IPS DF 4.7 (cell line): ENCODE measurements at regions not wholly inside any gene's neighbourhood (a gene's known extent, or its start where the extent isn't known, plus 50 kb on each side); places are given as distances from the start of the nearest gene placed in this dataset.

Experiments used
- DNase-seq: peaks from one replicate; pipeline ENCODE4 v3.0.0-alpha.2; 2013; ENCODE audit warnings: low spot score; ENCODE audit errors: extremely low read depth

DNA sequence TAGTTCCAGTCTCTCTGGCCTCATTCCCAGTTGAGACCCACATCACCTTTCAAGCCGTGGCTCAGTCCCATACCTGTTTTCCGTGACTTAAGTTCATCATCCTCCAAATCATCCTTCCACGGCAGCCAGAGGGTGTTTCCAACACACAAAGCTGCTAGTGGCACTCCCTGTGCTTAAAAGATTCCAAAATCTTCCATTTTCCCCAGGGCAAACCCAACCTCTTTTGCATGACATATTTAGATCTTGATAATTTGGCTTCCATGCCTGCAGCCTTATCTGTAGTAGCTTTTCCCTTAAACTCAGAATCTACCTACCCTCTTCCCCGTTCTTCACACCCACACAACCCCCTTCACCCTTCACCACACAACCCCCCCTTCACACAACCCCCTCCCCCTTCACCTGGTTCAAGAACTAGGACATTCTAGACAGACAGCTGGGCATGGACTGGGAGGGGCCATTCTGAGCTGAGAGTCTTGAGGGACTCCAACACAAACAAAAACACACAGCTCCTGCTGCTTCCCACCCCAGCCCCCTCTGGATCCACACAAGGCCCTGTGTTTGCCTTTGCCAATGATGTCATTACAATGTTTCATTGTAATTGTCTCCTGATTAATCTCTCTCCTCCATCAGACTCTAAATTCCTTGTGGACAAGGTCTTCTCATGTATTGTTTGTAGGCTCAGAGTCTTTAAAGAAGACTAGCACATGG is 268.2 kb downstream of the SH3GL2 start:
- DNase-seq = no peak

DNA sequence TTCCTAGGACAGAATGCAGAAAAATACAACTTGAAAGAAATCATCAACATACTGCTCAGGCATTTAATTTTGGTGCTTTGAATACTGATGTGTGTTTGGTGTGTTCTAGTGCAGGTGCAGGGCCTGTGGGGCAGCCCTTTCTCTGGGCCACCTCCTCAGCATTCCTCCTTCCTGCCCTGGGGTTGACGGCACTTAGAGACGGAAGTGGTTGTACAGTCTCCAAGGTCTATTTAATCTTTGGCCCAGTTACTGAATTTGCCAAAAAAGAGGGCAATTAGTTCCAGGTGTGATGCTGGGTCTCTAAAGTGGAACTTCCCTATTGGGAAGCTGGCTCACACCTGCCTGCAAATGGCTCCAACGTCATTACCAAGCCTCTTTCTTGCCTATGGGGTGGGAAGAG is 269.0 kb downstream of the SH3GL2 start:
- DNase-seq = no peak

DNA sequence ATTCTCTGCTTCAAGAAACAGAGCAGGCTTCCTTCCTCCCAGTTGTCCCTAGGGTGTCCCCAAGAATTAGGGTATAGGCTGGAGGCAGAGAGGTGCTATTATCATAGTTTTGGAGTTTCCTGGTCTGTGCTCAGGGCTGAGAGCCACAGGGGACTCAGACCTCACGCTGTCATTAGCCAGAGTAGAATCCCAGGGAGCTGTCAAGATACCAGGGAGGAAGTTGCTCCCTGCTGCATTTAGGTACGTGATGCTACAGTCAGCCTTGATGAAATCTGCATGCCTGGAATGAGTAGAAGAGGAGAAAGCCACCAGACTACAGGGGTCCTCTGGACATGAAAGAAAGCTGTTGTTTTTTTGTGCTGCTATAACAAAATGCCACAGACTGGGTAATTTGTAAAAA is 273.2 kb downstream of the SH3GL2 start:
- DNase-seq = no peak

DNA sequence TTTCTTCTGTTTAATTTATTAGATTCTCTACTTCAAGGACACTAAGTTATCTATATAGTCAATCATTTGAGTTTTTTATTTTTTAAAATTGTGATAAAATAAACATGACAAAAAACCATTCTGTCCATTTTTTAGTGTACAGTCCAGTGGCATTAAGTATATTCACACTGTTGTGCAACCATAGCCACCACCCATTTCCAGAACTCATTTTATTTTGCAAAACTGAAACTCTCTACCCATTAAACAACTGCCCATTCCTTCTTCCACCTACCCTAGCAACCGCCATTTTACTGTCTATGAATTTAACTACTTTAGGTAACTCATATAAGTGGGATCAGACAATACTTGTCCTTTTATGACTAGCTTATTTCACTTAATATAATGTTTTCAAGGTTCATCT is 275.6 kb downstream of the SH3GL2 start:
- DNase-seq = no peak

DNA sequence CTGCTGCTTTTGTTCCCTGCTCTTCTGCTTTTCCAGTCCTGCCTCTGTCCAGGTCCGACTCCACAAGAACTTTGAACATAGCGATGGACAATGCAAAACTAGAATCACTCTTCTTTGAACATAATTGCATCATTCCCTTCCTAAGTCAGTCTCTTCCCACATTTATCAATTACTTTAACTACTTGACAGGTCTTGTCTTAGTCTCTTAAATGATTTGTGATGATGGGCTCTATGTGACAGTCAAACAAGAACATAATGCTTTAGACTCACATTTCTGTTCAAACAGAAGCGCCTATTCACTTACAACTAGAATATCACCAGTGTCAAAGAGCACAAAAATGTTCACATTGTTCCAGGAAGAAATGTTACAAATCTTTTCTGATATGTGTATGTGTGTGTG is 278.1 kb downstream of the SH3GL2 start:
- DNase-seq = no peak

DNA sequence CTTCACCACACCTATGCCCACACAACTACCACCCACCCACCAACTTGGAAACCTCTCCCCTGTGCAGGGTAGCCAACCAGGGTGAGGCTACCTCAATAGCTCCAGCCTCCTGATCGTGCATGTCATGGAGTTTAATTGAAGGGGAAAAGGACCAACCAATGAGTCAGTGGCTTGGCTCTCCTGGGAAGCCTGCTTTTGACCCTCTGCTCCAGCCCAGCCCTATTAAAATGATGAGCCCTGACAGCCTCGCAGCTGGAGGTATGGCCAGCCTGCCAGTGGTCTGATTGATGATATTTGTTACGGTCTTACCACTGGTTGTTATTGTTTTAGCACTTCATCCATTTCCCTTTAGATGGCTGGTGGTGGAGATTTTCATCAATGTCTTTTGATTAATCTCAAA is 280.4 kb downstream of the SH3GL2 start:
- DNase-seq = no peak

DNA sequence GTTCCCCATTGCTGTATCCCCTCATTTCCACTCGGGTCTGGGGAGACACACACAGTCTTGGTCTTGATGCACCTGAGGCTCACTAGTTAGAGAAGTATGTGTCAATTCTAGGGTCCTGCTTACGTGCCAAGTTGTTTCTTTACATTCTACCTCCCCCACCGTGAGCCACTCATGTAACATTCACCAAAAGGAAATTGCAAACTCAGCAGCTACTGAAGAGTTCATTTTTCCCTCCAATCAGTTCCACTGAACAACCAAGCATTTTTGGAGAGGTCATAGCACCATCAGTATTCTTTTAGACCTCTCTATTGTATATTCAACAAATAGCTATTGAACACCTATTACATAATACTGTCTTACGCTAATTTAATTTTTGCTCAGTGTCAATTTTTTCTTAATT is 281.1 kb downstream of the SH3GL2 start:
- no peak for DNase-seq

DNA sequence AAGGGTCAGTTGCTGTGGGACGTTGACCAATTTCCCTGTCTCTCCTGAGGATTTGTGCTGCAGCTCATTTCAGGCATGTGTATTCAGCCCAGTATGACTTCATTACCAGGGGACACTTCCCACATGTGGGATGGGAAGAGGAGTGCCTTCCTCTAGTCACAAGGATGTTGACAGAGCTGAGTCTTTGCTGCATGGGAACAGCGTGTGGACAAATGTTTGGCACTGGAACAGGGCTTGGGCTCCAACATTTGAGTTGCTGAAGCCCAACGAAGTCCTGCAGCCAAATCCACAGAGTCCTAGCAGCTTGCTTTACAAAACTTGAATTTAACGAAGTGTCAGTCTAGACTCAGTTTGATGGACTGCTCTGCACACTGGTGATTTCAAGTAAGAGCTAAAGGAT is 283.2 kb downstream of the SH3GL2 start:
- DNase-seq = no peak

DNA sequence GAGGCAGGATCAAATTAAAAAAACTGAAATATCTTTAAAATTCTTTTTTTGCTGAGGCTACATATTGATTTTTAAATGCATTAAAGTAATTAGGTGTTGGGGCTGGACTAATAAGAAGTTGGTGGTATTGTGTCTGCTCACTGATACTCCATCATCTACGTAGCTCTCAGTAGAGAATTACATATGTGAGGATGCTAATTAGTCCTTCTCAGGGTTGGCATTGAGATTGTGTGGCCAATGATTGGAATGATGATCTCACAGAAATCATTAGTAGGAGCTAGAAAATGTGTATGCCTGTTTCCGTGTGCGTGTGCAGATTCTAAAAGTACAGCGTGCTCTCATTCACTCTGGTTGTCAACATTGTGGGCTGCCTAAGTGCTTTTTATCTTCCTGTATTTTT is 283.8 kb downstream of the SH3GL2 start:
- no peak for DNase-seq

DNA sequence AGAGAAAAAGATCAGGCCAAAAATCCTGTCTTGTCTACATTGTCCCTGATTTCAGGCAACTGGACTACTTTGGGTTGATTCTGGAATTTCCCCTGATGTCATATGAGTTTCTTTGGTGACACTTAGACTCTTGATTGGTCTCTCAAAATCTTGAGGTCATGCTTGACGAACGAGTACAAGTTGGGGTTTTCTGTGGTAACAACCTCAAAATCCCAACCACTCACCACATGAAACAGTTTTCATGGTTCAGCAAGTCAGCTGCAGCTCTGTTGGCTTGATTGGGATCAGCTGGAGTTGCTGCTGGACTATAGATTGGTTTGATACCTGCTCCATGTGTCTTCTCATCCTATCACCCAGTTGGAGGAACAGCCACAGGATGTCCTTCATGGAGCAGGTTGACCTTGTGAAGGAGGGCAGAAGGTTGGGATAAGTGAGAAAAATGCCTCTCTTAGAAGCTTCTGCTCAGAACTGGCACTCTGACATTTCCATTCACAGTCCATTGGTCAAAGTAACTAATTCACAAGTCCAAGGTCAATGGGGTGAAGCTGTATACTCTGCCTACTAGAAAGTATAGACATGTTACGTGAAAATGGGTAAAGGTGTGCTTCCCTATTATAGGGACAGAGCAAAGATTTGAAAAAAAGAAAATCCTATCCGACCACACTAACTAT is 284.5 kb downstream of the SH3GL2 start:
- DNase-seq = no peak

DNA sequence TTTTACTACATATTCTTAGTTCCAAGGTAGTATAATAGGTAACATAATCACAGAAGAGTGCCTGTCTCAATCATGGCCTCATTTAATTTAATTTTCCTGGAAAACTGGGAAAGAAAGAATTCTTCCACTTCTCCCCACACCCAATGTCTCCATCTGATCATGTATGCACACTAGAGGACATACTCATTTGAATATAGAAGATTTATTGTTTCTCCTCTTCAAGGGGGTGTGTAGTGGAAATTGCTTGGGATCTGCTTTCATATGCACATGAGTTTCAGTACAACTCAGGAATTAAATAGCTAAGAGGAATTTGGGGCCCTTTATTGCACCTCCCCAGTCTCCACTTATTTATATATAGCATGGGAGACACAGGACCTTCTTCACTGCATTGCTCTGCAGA is 285.1 kb downstream of the SH3GL2 start:
- no peak for DNase-seq

DNA sequence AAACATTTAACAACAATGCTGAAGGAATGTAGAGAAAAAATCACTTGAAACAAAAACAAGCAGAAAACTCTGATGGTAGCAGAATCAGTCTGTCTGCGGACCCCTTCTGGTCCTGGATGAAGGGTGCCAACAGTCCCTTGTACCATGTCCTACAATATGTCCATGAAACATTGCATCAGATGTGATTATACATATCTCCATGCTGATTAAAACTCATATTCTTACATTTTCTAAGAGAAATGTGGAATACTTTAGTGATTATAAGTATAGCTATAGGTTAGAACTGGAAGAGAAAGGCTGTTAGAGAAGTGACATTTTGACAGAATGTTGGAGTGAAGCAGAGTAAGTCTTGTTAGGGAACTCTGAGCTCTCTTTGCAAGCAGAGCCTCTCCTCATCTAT is 286.1 kb downstream of the SH3GL2 start:
- no peak for DNase-seq

DNA sequence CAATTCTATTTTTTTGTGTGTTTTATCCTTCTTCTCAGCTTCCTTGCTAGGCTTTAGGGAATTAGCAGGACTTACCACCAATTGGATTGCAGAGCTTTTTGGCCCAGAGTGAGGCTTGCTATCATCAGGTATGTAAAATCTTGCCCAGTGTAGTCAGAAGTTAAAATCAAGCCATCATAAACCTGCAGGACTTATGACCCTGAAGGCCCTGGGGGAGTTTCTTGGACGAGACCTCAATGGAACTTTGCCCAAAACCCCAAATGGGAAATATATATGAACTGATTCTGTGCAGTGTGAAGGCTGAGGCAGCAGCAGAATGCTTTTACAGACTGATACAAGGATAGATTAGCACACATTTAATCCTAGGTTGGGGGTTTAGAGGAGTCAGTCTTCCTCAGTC is 287.0 kb downstream of the SH3GL2 start:
- DNase-seq = no peak

DNA sequence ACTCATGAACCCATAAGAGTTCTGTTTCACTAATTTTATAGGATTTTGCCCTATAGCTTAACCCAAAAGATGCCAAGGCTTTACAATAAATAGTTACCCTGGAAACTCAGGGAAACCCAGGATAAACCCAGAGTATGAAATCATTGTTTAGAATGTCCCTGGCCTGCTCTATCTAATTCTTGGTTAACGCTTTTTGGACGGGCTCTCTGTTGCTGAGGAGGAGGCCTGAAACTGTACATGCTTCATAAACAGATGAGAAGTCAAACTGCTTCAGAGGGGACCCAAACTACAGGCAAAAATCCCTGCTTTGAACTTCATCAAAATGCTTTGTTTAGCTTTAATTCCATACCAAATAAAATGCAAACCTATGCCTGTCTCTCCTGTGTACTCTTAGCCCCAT is 291.9 kb downstream of the SH3GL2 start:
- DNase-seq = no peak

DNA sequence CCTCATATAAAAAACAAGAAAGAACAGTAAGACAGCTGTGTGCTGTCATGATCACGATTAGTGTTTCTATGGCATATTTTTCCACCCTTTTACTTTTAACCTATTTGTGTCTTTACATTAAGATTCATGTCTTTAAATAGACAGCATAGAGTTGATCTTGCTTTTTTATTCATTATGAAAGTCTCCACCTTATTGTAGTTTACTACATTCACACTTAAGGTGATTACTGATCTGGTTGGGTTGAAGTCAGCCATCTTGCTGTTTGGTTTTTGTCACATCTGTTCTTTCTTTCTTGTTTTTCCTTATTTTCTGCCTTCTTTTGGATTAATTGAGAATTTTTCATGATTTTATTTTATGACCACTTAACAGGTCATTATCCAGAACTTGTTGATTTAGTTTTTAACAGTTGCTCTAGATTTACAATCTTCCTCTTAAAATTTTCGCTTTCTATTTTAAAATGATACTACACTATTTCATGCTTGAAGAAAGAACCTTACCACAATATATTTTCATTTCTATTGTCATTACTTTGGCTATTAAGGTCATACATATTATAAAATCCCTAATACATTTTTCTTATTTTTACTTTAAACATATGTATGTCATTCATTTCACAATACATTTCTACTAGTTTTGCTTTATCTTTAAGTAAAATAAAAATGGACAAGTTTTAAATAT is 292.5 kb downstream of the SH3GL2 start:
- no peak for DNase-seq

DNA sequence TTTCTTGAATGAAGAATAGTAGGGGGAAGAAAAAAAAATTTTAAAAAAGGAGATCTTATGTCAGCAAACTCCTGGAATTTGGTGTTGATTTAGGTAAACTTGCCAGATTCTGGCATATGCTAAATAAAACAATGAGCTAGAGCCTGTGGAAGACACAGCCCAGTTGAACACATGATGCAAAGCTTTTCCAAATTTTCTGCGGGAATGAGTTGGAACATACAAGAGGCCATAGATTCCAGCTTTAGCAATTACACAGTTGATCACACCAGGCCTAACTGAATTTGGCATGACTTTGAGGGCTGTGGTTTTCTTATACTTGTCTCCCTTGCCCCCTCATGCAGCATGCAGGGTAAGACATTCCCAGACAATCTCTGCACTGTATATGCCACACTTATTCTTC is 297.0 kb downstream of the SH3GL2 start:
- no peak for DNase-seq

DNA sequence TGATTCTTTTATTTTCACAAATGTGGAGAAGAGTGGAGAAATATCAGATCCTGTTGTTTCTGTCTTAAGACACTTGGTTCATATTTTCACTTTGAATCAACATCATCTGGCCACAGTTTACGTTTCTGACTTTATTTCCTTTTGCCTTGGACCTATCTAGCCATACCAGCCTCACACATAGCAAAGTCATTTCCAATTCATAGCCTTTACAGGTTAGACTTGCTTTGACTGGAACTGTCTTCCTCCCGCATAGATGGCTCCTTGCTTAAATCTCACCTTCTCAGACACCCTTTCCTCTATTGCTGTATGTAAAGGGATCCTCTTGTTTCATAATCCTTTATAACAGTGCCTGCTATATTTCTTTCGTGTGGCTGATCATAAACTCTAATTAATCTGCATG is 297.8 kb downstream of the SH3GL2 start:
- DNase-seq = no peak

DNA sequence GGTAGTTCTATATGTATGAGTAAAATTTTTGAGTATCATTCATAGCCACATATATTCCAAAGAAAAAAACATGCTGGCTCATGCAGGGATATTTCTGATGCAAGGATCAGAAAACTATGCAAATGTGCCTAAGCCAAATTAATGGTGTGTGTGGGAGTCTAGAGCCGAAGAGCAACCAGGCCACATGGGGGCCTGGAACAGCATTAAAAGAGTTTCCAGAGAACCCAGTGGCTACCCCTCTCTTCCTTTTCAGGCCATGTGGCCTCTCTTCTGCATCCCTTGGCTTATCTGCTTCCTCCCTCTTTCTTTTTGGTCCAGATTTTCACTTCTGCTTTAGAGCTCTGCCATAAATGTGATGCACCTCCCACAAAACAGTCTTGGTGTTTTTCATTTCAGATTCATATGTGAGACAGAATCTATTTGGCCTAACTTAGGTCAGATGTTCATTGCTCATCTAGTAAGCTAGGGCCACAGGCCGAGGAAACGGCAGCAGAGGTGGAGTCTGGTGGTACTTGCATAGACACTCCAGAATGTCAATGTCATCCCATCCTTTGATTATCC is 300.0 kb downstream of the SH3GL2 start:
- no peak for DNase-seq

DNA sequence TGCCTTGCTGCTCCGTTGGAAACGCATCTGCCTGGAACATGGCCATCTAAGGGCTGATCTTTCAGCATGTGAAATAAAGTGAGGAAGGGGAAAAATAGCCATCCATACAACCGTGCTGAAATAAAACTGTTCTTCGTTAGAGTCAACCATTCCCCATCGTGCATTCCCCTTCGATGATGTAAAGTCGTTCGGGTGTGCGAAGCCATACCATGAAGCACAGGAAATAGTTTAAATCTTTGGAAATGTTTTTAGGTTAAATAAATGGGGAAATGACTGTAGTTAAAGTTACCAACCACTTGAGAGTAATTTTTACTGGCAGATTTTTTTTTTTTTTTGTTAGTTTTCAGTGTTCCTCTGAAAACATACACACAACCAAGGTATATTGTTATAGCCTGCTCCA is 302.5 kb downstream of the SH3GL2 start:
- DNase-seq = no peak

DNA sequence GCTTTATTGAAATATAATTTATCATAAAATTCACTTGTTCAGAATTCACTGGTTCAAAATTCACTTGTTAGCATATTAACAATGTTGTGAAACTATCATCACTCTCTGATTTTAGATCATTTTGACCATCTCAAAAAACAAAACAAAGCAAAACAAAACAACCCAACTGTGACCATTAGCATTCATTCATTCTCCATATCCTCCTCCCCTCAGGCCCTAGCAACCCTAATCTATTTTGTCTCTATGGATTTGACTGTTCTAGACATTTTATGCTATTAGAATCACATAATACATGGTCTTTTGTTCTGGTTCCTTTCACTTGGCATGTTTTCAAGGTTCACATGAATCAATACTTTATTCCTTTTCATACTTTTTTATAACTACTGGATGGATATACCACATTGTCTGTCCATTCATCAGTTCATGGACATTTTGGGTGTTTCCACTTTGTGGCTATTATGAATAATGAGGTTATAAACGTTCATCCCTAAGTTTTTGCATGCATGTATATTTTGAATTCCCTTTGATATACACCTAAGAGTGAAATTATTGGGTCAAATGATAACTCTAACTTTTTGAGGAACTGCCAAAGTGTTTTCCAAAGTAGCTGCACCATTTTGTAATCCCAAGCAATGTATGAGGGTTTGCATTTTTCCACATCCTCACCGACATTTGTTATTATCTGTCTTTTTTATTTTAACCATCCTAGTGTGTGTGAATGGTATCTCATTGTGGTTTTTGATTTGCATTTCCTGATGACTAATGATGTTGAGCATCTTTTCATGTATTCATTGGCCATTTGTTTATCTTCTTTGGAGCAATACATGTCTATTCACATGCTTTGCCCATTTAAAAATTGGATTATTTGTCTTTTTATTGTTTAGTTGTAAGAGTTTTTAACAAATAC is 304.1 kb downstream of the SH3GL2 start:
- DNase-seq = no peak

DNA sequence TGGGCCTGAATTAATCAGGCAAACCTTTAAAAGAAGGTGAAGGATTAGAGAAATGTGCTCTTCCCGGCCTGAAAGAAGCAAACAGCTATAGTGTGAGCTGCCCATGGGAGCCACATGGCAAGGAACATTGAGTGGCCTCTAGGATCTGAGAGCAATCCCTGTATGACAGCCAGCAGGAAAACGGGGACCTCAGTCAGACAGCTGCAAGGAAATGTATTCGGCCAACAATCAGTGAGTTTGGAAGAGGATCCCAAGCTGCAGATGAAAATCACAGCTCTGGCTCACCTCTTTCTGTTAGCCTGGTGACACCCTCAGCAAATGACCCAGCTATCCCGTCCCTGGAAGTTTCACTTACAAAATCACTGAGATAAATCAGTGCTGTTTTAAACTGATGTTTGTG is 309.2 kb downstream of the SH3GL2 start:
- DNase-seq = no peak
